Neural cell (in vitro differentiated cells): ENCODE measurements at regions not wholly inside any gene's neighbourhood (a gene's known extent, or its start where the extent isn't known, plus 50 kb on each side); places are given as distances from the start of the nearest gene placed in this dataset.

Experiments
- H2AFZ ChIP-seq: fragments of 200-600, 300-800 bp; sonication (generic), shearing (Covaris generic); 2 replicates; pipeline ENCODE4 v1.6.0; 2014; ENCODE audit warnings: low read depth, mild to moderate bottlenecking, antibody characterized with exemption, low read length, moderate library complexity
- H3F3A ChIP-seq: fragments of 200-600 bp; shearing (Covaris generic); 2 replicates; pipeline ENCODE4 v1.6.1; 2016; ENCODE audit warnings: mild to moderate bottlenecking, moderate library complexity, mixed read lengths, antibody characterized with exemption, low read length; ENCODE audit not compliant: insufficient read depth, poor library complexity, severe bottlenecking
- H3K27ac ChIP-seq: fragments of 200-600, 300-800 bp; sonication (generic), shearing (Covaris generic); 2 replicates; pipeline ENCODE4 v1.5.1; 2014; ENCODE audit warnings: mild to moderate bottlenecking, low read length, moderate library complexity
- H3K27me3 ChIP-seq: fragments of 300-800, 200-600 bp; sonication (generic), shearing (Covaris generic); 2 replicates; pipeline ENCODE4 v1.6.0; 2014; ENCODE audit warnings: mild to moderate bottlenecking, low read depth, low read length, moderate library complexity; ENCODE audit not compliant: insufficient read depth
- H3K36me3 ChIP-seq: fragments of 300-800, 200-600 bp; sonication (generic), shearing (Covaris generic); 2 replicates; pipeline ENCODE4 v1.5.1; 2014; ENCODE audit warnings: mild to moderate bottlenecking, antibody characterized with exemption, low read length, moderate library complexity; ENCODE audit not compliant: insufficient read depth
- H3K4me2 ChIP-seq: fragments of 300-800, 200-600 bp; sonication (generic), shearing (Covaris generic); 2 replicates; pipeline ENCODE4 v1.6.0; 2014; ENCODE audit warnings: mild to moderate bottlenecking, low read length
- H3K4me3 ChIP-seq: fragments of 300-800, 200-600 bp; sonication (generic), shearing (Covaris generic); 2 replicates; pipeline ENCODE4 v1.5.1; 2014; ENCODE audit warnings: mild to moderate bottlenecking, low read length, moderate library complexity
- H3K79me2 ChIP-seq: fragments of 200-600 bp; shearing (Covaris generic); replicated peaks from 2 replicates; pipeline ENCODE4 v1.6.0; 2014; ENCODE audit warnings: mild to moderate bottlenecking, low read length, moderate library complexity; ENCODE audit not compliant: insufficient read depth
- H3K9ac ChIP-seq: fragments of 300-800, 200-600 bp; sonication (generic), shearing (Covaris generic); 2 replicates; pipeline ENCODE4 v1.6.1; 2016; ENCODE audit warnings: mild to moderate bottlenecking, low read length, mixed read lengths
- H3K9me2 ChIP-seq: fragments of 200-600 bp; shearing (Covaris generic); 2 replicates; pipeline ENCODE4 v1.6.1; 2016; ENCODE audit warnings: mild to moderate bottlenecking, low read length, mixed read lengths; ENCODE audit not compliant: insufficient read depth
- H3K9me3 ChIP-seq: fragments of 200-600, 300-800 bp; sonication (generic), shearing (Covaris generic); 2 replicates; pipeline ENCODE4 v1.6.1; 2016; ENCODE audit warnings: mild to moderate bottlenecking, mixed run types, low read length, moderate library complexity, mixed read lengths
- H4K20me1 ChIP-seq: fragments of 200-600 bp; shearing (Covaris generic); 2 replicates; pipeline ENCODE4 v1.6.1; 2016; ENCODE audit warnings: mild to moderate bottlenecking, mixed run types; ENCODE audit not compliant: insufficient read depth
- CTCF ChIP-seq: fragments of 450-650 bp; IDR thresholded peaks from 2 replicates; pipeline ENCODE4 v1.5.1; 2014; ENCODE audit warnings: antibody characterized with exemption, mild to moderate bottlenecking, moderate library complexity; ENCODE audit not compliant: poor library complexity, severe bottlenecking
- EP300 ChIP-seq: fragments of 450-650 bp; conservative IDR thresholded peaks from 2 replicates; pipeline ENCODE4 v1.6.1; 2014; ENCODE audit warnings: antibody characterized with exemption, mild to moderate bottlenecking, moderate library complexity; ENCODE audit not compliant: poor library complexity, severe bottlenecking
- EZH2 ChIP-seq: fragments of 200-600, 300-800 bp; shearing (Covaris generic), sonication (generic); IDR thresholded peaks from 2 replicates; pipeline ENCODE4 v1.6.1; 2014; ENCODE audit warnings: antibody characterized with exemption, low read length, borderline replicate concordance, mild to moderate bottlenecking; ENCODE audit not compliant: insufficient read depth, poor library complexity, severe bottlenecking
- MXI1 ChIP-seq: fragments of 450-650 bp; conservative IDR thresholded peaks from 2 replicates; pipeline ENCODE4 v1.6.1; 2014; ENCODE audit warnings: antibody characterized with exemption, mild to moderate bottlenecking; ENCODE audit not compliant: poor library complexity, severe bottlenecking
- POLR2AphosphoS5 ChIP-seq: IDR thresholded peaks from 2 replicates; pipeline ENCODE4 v1.6.1; 2012
- RAD21 ChIP-seq: fragments of 450-650 bp; conservative IDR thresholded peaks from 2 replicates; pipeline ENCODE4 v1.6.1; 2014; ENCODE audit warnings: antibody characterized with exemption, mild to moderate bottlenecking, moderate library complexity
- REST ChIP-seq: IDR thresholded peaks from 2 replicates; pipeline ENCODE4 v1.6.1; 2012; ENCODE audit warnings: borderline replicate concordance
- SMC3 ChIP-seq: fragments of 450-650 bp; conservative IDR thresholded peaks from 2 replicates; pipeline ENCODE4 v1.6.1; 2014; ENCODE audit warnings: antibody characterized with exemption, mild to moderate bottlenecking, moderate library complexity; ENCODE audit not compliant: poor library complexity
- TAF1 ChIP-seq: IDR thresholded peaks from 2 replicates; pipeline ENCODE4 v1.6.1; 2012; ENCODE audit warnings: low read depth

GRCh38 chr3:82137861-82138260 is 376.4 kb upstream of the GBE1 start:
- no peaks in the 10 kb centered on the region for H3K79me2 ChIP-seq
- H3F3A ChIP-seq = no peaks in the 10 kb centered on the region
- H3K9me2 ChIP-seq = no peaks in the 10 kb centered on the region
- no peaks in the 10 kb centered on the region for H3K36me3 ChIP-seq
- no peak overlapping the region for H2AFZ ChIP-seq
- H3K27me3 ChIP-seq = no peaks in the 10 kb centered on the region
- H3K9ac ChIP-seq = no peak overlapping the region
- H3K4me3 ChIP-seq = no peak overlapping the region
- no peaks in the 10 kb centered on the region for H3K9me3 ChIP-seq
- TF ChIP-seq RAD21 = no peak
- TF ChIP-seq SMC3 = no peak
- TF ChIP-seq CTCF = no peak
- no peak for TF ChIP-seq EP300
- no peak for TF ChIP-seq POLR2AphosphoS5
- TF ChIP-seq TAF1 = no peak
- no peak for TF ChIP-seq MXI1
- TF ChIP-seq EZH2 = no peak
- no peak for TF ChIP-seq REST
- H3K27ac ChIP-seq = no peak overlapping the region
- no peaks in the 10 kb centered on the region for H4K20me1 ChIP-seq
- H3K4me2 ChIP-seq = no peak overlapping the region

- H3K9me2 ChIP-seq = no peaks in the 10 kb centered on the region
- no peaks in the 10 kb centered on the region for H3F3A ChIP-seq
- H3K79me2 ChIP-seq = no peaks in the 10 kb centered on the region
- no peaks in the 10 kb centered on the region for H4K20me1 ChIP-seq
- H3K9ac ChIP-seq = no peak overlapping the region
- TF ChIP-seq POLR2AphosphoS5 (no peak), RAD21 (no peak), TAF1 (no peak), EP300 (no peak), SMC3 (no peak), EZH2 (no peak), MXI1 (no peak), REST (no peak), CTCF (no peak)
- H3K27me3 ChIP-seq = no peaks in the 10 kb centered on the region
- H3K27ac ChIP-seq = no peak overlapping the region
- no peak overlapping the region for H3K4me2 ChIP-seq
- H3K4me3 ChIP-seq = no peak overlapping the region
- no peak overlapping the region for H2AFZ ChIP-seq
- no peaks in the 10 kb centered on the region for H3K36me3 ChIP-seq
- H3K9me3 ChIP-seq = no peaks in the 10 kb centered on the region
Observed at GRCh38 chr3:82137050-82137449, 375.6 kb upstream of the GBE1 start.
